HepG2 (cell line): ENCODE measurements at regions not wholly inside any gene's neighbourhood (a gene's known extent, or its start where the extent isn't known, plus 50 kb on each side); places are given as distances from the start of the nearest gene placed in this dataset.
"Not testable (repeated sequence)": the region's sequence is repeated elsewhere in the genome, so short reads cannot be mapped to it uniquely, and the experiment has no call there.

Source experiments
- ATAC-seq: fragments of 200-7000 bp; cut with Tn5 transposase; 3 replicates; pipeline ENCODE4 v1.9.1; 2020; ENCODE audit warnings: mild to moderate bottlenecking, moderate library complexity
- BruUV-seq: library from RNA; stranded (reverse); fragments of 400-500 nt; replicated peaks from 2 replicates; lab custom pipeline; 2021; lab: Mats Ljungman, UMichigan
- CTCF ChIA-PET: fragments of 300-600 bp; formaldehyde crosslinking; extraction: SDS; loops from one replicate; lab custom pipeline; 2021; ENCODE audit warnings: low total read pairs, inconsistent platforms, low intra/inter-chr PET ratio; lab: Yijun Ruan, JAX
- POLR2A ChIA-PET: fragments of 350-600 bp; sonication (Branson Sonifier 250); formaldehyde crosslinking; loops from one replicate; lab custom pipeline; 2020; ENCODE audit warnings: antibody characterized with exemption, inconsistent platforms; lab: Yijun Ruan, JAX
- DNase-seq: peaks from one replicate; pipeline ENCODE4 v3.0.0-alpha.2; 2015; ENCODE audit warnings: low spot score
- FAIRE-seq: peaks from 3 replicates; lab custom pipeline; 2011; peaks lifted over from hg19 to GRCh38; lab: Jason Lieb, UNC
- H2AFZ ChIP-seq: one replicate; pipeline ENCODE4 v1.6.1; 2011; ENCODE audit warnings: low read length, inconsistent platforms
- H3K27ac ChIP-seq: fragments of 300-600 bp; 3 replicates; pipeline ENCODE4 v1.8.0; 2011; ENCODE audit warnings: mixed run types, mild to moderate bottlenecking, mixed read lengths, low read length, inconsistent platforms; ENCODE audit not compliant: insufficient read depth; ENCODE audit errors: extremely low read length
- H3K27me3 ChIP-seq, 2 experiments: fragments of 200-600 bp in 1 of 2; 2 replicates in 1 of 2; 3 replicates in 1 of 2; pipeline versions ENCODE4 v1.6.0 to v1.8.0; 2011; ENCODE audit warnings: low read length in 2 of 2, mild to moderate bottlenecking in 2 of 2, moderate library complexity in 2 of 2, inconsistent platforms in 1 of 2; ENCODE audit not compliant: insufficient read depth in 2 of 2, control insufficient read depth in 1 of 2
- H3K36me3 ChIP-seq, 2 experiments: fragments of 200-600 bp in 1 of 2; replicated peaks in 1 of 2; 2 replicates in 1 of 2; 3 replicates in 1 of 2; pipeline versions ENCODE4 v1.5.1 to v1.8.0; 2011; ENCODE audit warnings: low read length in 2 of 2, inconsistent platforms in 1 of 2; ENCODE audit not compliant: insufficient read depth in 2 of 2, control insufficient read depth in 1 of 2
- H3K4me1 ChIP-seq: 2 replicates; pipeline ENCODE4 v1.5.1; 2012; ENCODE audit warnings: low read length, inconsistent platforms; ENCODE audit not compliant: insufficient read depth
- H3K4me2 ChIP-seq: 2 replicates; pipeline ENCODE4 v1.6.0; 2011; ENCODE audit warnings: low read depth, low read length, inconsistent platforms
- H3K4me3 ChIP-seq, 3 experiments: fragments of 200-600 bp in 1 of 3; sonication (generic), shearing (Covaris generic) in 1 of 3; replicated peaks in 1 of 3; 2 replicates each; pipeline ENCODE4 v1.5.1; 2011 to 2016; ENCODE audit warnings: low read length in 3 of 3, inconsistent platforms in 2 of 3, low read depth in 2 of 3, mild to moderate bottlenecking in 2 of 3, control low read depth in 1 of 3, mixed read lengths in 1 of 3; ENCODE audit not compliant: insufficient read depth in 1 of 3
- H3K79me2 ChIP-seq: one replicate; pipeline ENCODE4 v1.6.1; 2011; ENCODE audit warnings: low read length, inconsistent platforms; ENCODE audit not compliant: insufficient read depth
- H3K9ac ChIP-seq: 2 replicates; pipeline ENCODE4 v1.6.0; 2011; ENCODE audit warnings: mild to moderate bottlenecking, low read depth, low read length, inconsistent platforms; ENCODE audit not compliant: insufficient read depth
- H3K9me3 ChIP-seq: 2 replicates; pipeline ENCODE4 v1.5.1; 2012; ENCODE audit warnings: mild to moderate bottlenecking, low read length
- H4K20me1 ChIP-seq: 2 replicates; pipeline ENCODE4 v1.6.0; 2011; ENCODE audit warnings: inconsistent platforms, mild to moderate bottlenecking, low read length, moderate library complexity; ENCODE audit not compliant: insufficient read depth
- ELF3 ChIP-seq: IDR thresholded peaks from 2 replicates; pipeline ENCODE4 v1.6.1; 2016; ENCODE audit warnings: missing genetic modification reagents, missing compliant biosample characterization
- HDAC6 ChIP-seq: fragments of 200-600 bp; sonication (generic); IDR thresholded peaks from 2 replicates; pipeline ENCODE4 v1.7.0; 2017; ENCODE audit warnings: mild to moderate bottlenecking, antibody characterized with exemption, low read length, low read depth
- MAFF ChIP-seq: IDR thresholded peaks from 2 replicates; pipeline ENCODE4 v1.6.1; 2011; ENCODE audit warnings: low read depth, low read length, improper control_type of control experiment
- MAFK ChIP-seq, 2 experiments: IDR thresholded peaks in 1 of 2; conservative IDR thresholded peaks in 1 of 2; 2 replicates each; pipeline ENCODE4 v1.6.1; 2011; ENCODE audit warnings: improper control_type of control experiment in 2 of 2, low read length in 2 of 2
- ZNF501 ChIP-seq: sonication (generic); formaldehyde crosslinking; IDR thresholded peaks from 2 replicates; pipeline ENCODE4 v1.5.1; 2020; ENCODE audit warnings: mild to moderate bottlenecking, moderate library complexity, missing genetic modification reagents
- ZNF7 ChIP-seq: IDR thresholded peaks from 2 replicates; pipeline ENCODE4 v1.6.1; 2016; ENCODE audit warnings: missing biosample characterization, missing genetic modification reagents
- WGBS: methylation state at CpG from one replicate; pipeline ENCODE4 v1.1.6; 2017; ENCODE audit warnings: low lambda C conversion rate; 5-methylcytosine and 5-hydroxymethylcytosine counted together
- in situ Hi-C: cut with HindIII; loops from 2 replicates; pipeline ENCODE4 v1.10.0; 2017; ENCODE audit warnings: low pct_unique_long_range_greater_than_20kb; ENCODE audit not compliant: extremely low pct_ligation_motif_present
- intact Hi-C: fragments of 100-400 bp; cut with micrococcal nuclease; formaldehyde crosslinking; loops from one replicate; pipeline ENCODE4 v1.10.0; 2022; ENCODE audit not compliant: unreplicated experiment

DNA sequence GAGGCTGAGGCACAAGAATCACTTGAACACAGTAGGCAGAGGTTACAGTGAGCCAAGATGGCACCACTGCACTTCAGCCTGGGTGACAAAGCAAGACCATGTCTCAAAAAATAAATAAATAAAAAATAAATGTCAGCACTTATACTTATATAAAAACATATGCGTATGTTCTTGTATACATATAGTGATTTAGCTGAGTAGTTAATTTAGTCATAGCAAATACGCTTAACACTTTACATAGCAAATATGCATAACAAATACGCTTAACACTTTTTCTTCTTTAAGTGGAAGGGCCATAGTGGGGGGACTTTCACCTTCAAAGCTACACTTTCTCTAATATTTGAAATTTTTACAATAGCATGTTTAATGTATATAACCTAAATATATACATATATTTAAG is 64.0 kb upstream of the CAPRIN1 start:
- ChIA-PET CTCF (interaction anchor here (0.9 to 1.5 kb wide), 3 partner anchors 129 to 152 kb away, joined by 3 to 5 read pairs (median 3); no protein-coding TSS in a partner anchor), POLR2A (no interaction called here)
- intact Hi-C loops: no loop called here
- Histone ChIP-seq H3K4me1 (no peaks in the 10 kb centered on the region), H4K20me1 (no peaks in the 10 kb centered on the region), H3K79me2 (no peaks in the 10 kb centered on the region), H3K36me3 (no peaks in the 10 kb centered on the region), H3K4me3 (no peak overlapping the region), H3K27ac (no peak overlapping the region), H2AFZ (no peak overlapping the region), H3K9me3 (no peaks in the 10 kb centered on the region), H3K27me3 (no peaks in the 10 kb centered on the region), H3K4me2 (no peak overlapping the region), H3K9ac (no peak overlapping the region)
- ATAC-seq (no peak), FAIRE-seq (no peak), DNase-seq (no peak)
- no TSS peak for BruUV-seq
- 83% methylated on average over 3 of the region's 3 CpGs for WGBS
- TF ChIP-seq MAFF (0 out of 2 replicates have a peak, but pooled peaks have one; percentile 14), ZNF501 (CRISPR knock-in tag) (no peak), HDAC6 (no peak), ELF3 (no peak), ZNF7 (no peak), MAFK (conservative IDR thresholded peaks at IDR 0.05 in 1 of 2, IDR thresholded peaks at IDR 0.05 in 1 of 2; ENCODE audit: low read length in 2 of 2) (peak in 1 of 2 experiments; percentile 26; a peak in 1 of 4 replicates)
- in situ Hi-C loops: loop anchor here (25.0 kb wide), 1 partner anchor 500 kb away; no protein-coding TSS in a partner anchor

DNA sequence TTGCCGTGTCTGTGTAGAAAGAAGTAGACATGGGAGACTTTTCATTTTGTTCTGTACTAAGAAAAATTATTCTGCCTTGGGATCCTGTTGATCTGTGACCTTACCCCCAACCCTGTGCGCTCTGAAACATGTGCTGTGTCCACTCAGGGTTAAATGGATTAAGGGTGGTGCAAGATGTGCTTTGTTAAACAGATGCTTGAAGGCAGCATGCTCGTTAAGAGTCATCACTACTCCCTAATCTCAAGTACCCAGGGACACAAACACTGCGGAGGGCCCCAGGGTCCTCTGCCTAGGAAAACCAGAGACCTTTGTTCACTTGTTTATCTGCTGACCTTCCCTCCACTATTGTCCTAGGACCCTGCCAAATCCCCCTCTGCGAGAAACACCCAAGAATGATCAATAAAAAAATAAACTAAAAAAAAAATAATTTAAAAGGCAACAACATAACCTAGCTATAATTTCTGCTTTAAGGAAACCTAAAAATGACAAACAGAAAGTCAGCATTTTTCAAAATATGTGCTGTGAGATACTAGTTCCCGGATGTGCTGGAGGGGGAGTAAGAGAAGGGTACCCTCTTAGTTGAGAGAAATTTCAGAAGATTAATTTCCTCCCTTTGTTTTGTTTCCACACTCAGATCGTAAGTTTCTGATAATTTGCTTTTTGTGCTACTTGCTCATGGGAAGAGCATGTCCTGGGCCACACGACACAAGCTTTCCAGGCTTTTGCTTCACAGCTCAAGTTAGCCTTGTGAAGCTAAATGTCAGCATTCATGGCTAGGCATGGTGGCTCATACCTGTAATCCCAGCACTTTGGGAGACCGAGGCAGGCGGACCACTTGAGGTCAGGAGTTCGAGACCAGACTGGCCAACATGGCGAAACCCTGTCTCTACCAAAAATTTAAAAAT is 64.7 kb upstream of the CAPRIN1 start:
- H3K4me1 ChIP-seq, ATAC-seq, H3K36me3 ChIP-seq, H3K79me2 ChIP-seq, DNase-seq, intact Hi-C loops, H3K4me3 ChIP-seq, H3K9me3 ChIP-seq, H3K9ac ChIP-seq, BruUV-seq, H3K4me2 ChIP-seq, H3K27ac ChIP-seq, H3K27me3 ChIP-seq, H4K20me1 ChIP-seq, FAIRE-seq, H2AFZ ChIP-seq: not testable (repeated sequence)
- ChIA-PET POLR2A (interaction anchor here (0.6 to 0.7 kb wide), 2 partner anchors 41 to 263 kb away, joined by 3 read pairs; no protein-coding TSS in a partner anchor), CTCF (interaction anchor here (0.9 to 1.5 kb wide), 2 partner anchors 129 kb away, joined by 3 to 5 read pairs; no protein-coding TSS in a partner anchor)
- in situ Hi-C loops: loop anchor here (25.0 kb wide), 1 partner anchor 500 kb away; no protein-coding TSS in a partner anchor
- 41% methylated on average over 12 of the region's 12 CpGs for WGBS
- TF ChIP-seq MAFK (conservative IDR thresholded peaks at IDR 0.05 in 1 of 2, IDR thresholded peaks at IDR 0.05 in 1 of 2; ENCODE audit: low read length in 2 of 2): 0 out of 4 replicates have a peak, but pooled peaks of 1 of the 2 experiments have one; percentile 20
